RWPE2 (cell line): ENCODE measurements at regions not wholly inside any gene's neighbourhood (a gene's known extent, or its start where the extent isn't known, plus 50 kb on each side); places are given as distances from the start of the nearest gene placed in this dataset.

Source experiments
- ATAC-seq: fragments of 200-7000 bp; cut with Tn5 transposase; 3 replicates; pipeline ENCODE4 v1.9.1; 2021; ENCODE audit warnings: low read depth
- DNase-seq: peaks from one replicate; pipeline ENCODE4 v3.0.0-alpha.2; 2020; ENCODE audit warnings: low spot score
- H3K27ac ChIP-seq: fragments of 450-650 bp; 2 replicates; pipeline ENCODE4 v1.5.1; 2017; ENCODE audit warnings: mild to moderate bottlenecking; ENCODE audit not compliant: poor library complexity, severe bottlenecking
- H3K27me3 ChIP-seq: fragments of 250-450 bp; sonication (Bioruptor Pico); 2 replicates; pipeline ENCODE4 v1.5.1; 2021; ENCODE audit warnings: mild to moderate bottlenecking, moderate library complexity; ENCODE audit not compliant: insufficient read depth, poor library complexity, severe bottlenecking
- H3K36me3 ChIP-seq: fragments of 250-450 bp; sonication (Bioruptor Pico); 2 replicates; pipeline ENCODE4 v1.5.1; 2020; ENCODE audit warnings: low read depth, mild to moderate bottlenecking, moderate library complexity
- H3K4me1 ChIP-seq: fragments of 250-450 bp; sonication (Bioruptor Pico); 2 replicates; pipeline ENCODE4 v1.5.1; 2021; ENCODE audit warnings: mild to moderate bottlenecking, moderate library complexity; ENCODE audit not compliant: insufficient read depth, poor library complexity, severe bottlenecking
- H3K4me3 ChIP-seq: fragments of 250-450 bp; sonication (Bioruptor Pico); 2 replicates; pipeline ENCODE4 v1.5.1; 2021; ENCODE audit warnings: mild to moderate bottlenecking, moderate library complexity; ENCODE audit not compliant: severe bottlenecking
- H3K9me3 ChIP-seq: fragments of 250-450 bp; sonication (Bioruptor Pico); 2 replicates; pipeline ENCODE4 v1.5.1; 2021; ENCODE audit warnings: mild to moderate bottlenecking, moderate library complexity; ENCODE audit not compliant: severe bottlenecking
- CTCF ChIP-seq: fragments of 450-650 bp; IDR thresholded peaks from one replicate; pipeline ENCODE4 v1.5.1; 2017; ENCODE audit warnings: mild to moderate bottlenecking, moderate library complexity; ENCODE audit not compliant: poor library complexity, severe bottlenecking

GRCh38 chr12:40559865-40560264, 132.4 kb upstream of the CNTN1 start:
- no peaks in the 10 kb centered on the region for H3K9me3 ChIP-seq
- no peaks in the 10 kb centered on the region for H3K4me1 ChIP-seq
- no peaks in the 10 kb centered on the region for H3K27me3 ChIP-seq
- no peak for TF ChIP-seq CTCF
- H3K4me3 ChIP-seq, result no peak overlapping the region
- H3K27ac ChIP-seq, result no peak overlapping the region
- DNase-seq (no peak), ATAC-seq (no peak)
- H3K36me3 ChIP-seq, result no peaks in the 10 kb centered on the region

GRCh38 chr12:40560848-40561247, 131.4 kb upstream of the CNTN1 start:
- DNase-seq (no peak), ATAC-seq (no peak)
- H3K9me3 ChIP-seq, result no peaks in the 10 kb centered on the region
- no peak overlapping the region for H3K4me3 ChIP-seq
- H3K27me3 ChIP-seq, result no peaks in the 10 kb centered on the region
- no peak for TF ChIP-seq CTCF
- no peaks in the 10 kb centered on the region for H3K36me3 ChIP-seq
- no peak overlapping the region for H3K27ac ChIP-seq
- no peaks in the 10 kb centered on the region for H3K4me1 ChIP-seq

DNA sequence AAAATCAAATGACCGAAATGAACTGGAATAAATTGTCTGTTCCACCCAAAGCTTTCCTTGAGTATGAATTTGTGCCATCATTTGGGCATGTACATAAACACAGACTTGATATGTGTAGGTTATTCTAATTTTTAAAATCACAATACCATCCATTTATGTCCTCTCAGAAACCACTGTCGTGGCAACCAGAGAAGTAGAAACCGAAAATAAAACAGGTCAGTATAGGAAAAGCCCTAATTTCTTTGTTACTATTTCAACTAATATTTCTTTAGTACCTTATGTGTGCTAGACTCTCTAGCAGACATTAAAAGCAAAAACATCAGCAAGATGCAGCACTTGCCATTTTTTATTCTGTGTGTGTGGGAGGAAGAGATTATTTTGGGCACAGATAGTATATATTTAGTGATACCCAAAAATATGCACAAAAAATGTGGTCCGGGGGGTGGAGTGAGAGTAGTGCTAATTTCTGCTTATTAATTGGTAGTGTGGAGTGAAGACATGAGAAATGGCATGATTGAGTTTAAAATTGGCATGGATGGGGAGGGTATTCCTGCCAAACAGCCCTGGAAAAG, 130.8 kb upstream of the CNTN1 start:
- H3K9me3 ChIP-seq, result no peaks in the 10 kb centered on the region
- ATAC-seq, result no peak
- no peaks in the 10 kb centered on the region for H3K4me1 ChIP-seq
- no peak for DNase-seq
- no peak for TF ChIP-seq CTCF
- no peak overlapping the region for H3K4me3 ChIP-seq
- no peaks in the 10 kb centered on the region for H3K27me3 ChIP-seq
- no peaks in the 10 kb centered on the region for H3K36me3 ChIP-seq
- no peak overlapping the region for H3K27ac ChIP-seq

DNA sequence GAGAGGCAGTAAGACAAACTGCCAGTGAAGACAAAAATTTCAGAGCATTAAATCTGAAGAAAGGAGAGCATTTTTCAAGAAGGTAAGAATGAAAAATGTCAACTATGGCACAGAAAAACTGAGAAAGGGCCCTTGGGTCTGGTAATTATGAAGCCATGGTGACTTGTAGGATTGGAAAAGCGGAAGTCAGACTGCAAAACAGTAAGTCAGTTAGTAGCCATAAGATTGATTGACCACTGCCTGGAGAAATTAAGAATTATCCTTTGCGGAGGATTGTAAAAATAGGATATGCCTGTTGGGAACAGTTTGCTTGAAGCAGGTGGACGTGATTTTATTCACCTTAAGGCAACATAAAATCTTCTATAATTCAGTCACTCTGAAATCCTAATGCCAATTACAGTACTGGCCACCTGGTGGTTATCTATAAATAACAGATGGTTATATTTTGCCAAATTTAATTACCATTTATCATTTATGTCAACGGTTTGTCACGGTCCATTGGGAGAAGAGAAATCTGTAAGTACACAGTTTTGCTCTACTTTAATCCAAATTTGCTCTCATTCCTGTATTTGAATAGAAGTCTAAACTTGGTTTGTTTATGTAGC, 127.1 kb upstream of the CNTN1 start:
- DNase-seq (no peak), ATAC-seq (no peak)
- H3K27ac ChIP-seq, result no peak overlapping the region
- H3K4me3 ChIP-seq, result no peak overlapping the region
- H3K36me3 ChIP-seq, result no peaks in the 10 kb centered on the region
- no peaks in the 10 kb centered on the region for H3K9me3 ChIP-seq
- TF ChIP-seq CTCF, result no peak
- no peaks in the 10 kb centered on the region for H3K27me3 ChIP-seq
- H3K4me1 ChIP-seq, result no peaks in the 10 kb centered on the region

- no peak for TF ChIP-seq CTCF
- Histone ChIP-seq H3K9me3 (no peaks in the 10 kb centered on the region), H3K36me3 (no peaks in the 10 kb centered on the region), H3K4me1 (no peaks in the 10 kb centered on the region), H3K4me3 (no peak overlapping the region), H3K27me3 (no peaks in the 10 kb centered on the region), H3K27ac (no peak overlapping the region)
- DNase-seq (no peak), ATAC-seq (no peak)
These were observed 126.0 kb upstream of the CNTN1 start for GRCh38 chr12:40566271-40566670.
